ENCODE measurements at regions not wholly inside any gene's neighbourhood (a gene's known extent, or its start where the extent isn't known, plus 50 kb on each side); places are given as distances from the start of the nearest gene placed in this dataset.

- DNase-seq (ENCODE audit: low spot score in 2 of 2): no peak
- Histone ChIP-seq H3K4me3 (no peak overlapping the region), H3K9me3 (no peaks in the 10 kb centered on the region), H3K27me3 (no peaks in the 10 kb centered on the region), H3K4me1 (no peaks in the 10 kb centered on the region), H3K36me3 (no peaks in the 10 kb centered on the region), H3K27ac (no peak overlapping the region)
- TF ChIP-seq, protein P1, sequence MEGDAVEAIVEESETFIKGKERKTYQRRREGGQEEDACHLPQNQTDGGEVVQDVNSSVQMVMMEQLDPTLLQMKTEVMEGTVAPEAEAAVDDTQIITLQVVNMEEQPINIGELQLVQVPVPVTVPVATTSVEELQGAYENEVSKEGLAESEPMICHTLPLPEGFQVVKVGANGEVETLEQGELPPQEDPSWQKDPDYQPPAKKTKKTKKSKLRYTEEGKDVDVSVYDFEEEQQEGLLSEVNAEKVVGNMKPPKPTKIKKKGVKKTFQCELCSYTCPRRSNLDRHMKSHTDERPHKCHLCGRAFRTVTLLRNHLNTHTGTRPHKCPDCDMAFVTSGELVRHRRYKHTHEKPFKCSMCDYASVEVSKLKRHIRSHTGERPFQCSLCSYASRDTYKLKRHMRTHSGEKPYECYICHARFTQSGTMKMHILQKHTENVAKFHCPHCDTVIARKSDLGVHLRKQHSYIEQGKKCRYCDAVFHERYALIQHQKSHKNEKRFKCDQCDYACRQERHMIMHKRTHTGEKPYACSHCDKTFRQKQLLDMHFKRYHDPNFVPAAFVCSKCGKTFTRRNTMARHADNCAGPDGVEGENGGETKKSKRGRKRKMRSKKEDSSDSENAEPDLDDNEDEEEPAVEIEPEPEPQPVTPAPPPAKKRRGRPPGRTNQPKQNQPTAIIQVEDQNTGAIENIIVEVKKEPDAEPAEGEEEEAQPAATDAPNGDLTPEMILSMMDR (IDR thresholded peaks at IDR 0.05): no peak
- intact Hi-C loops (cut with DNase I): no loop called here
Observed at GRCh38 chr2:208830203-208830602, 423.6 kb downstream of the PTH2R start.

DNA sequence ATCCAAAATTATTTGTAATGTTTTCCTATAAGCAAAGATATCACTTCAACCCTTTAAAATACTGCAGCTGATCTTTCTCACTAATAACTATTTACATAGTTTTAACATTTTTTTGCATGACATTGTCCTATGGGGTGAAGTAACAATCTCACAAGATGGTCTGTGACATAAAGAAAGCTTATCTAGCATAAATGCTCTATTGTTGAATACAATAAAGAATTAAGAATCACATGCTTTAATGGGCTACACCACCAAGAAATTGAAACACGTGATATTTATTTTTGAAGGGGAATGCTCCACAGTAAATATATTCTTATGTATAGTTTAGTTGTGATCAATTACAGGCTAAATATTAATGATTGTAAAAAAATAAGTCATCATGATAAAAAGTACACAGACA is 441.1 kb downstream of the PTH2R start:
- Histone ChIP-seq H3K27ac (no peak overlapping the region), H3K9me3 (no peaks in the 10 kb centered on the region), H3K4me1 (no peaks in the 10 kb centered on the region), H3K36me3 (no peaks in the 10 kb centered on the region), H3K27me3 (no peaks in the 10 kb centered on the region), H3K4me3 (no peak overlapping the region)
- intact Hi-C loops (cut with DNase I): no loop called here
- no peak for DNase-seq (ENCODE audit: low spot score in 2 of 2)
- TF ChIP-seq, protein P1 (IDR thresholded peaks at IDR 0.05): no peak

- intact Hi-C loops (cut with DNase I): no loop called here
- H3K4me1 ChIP-seq: no peaks in the 10 kb centered on the region
- TF ChIP-seq, protein P1 (IDR thresholded peaks at IDR 0.05): no peak
- DNase-seq (ENCODE audit: low spot score in 2 of 2): no peak
- H3K36me3 ChIP-seq: no peaks in the 10 kb centered on the region
- H3K27ac ChIP-seq: no peak overlapping the region
- H3K27me3 ChIP-seq: no peaks in the 10 kb centered on the region
- H3K4me3 ChIP-seq: no peak overlapping the region
- H3K9me3 ChIP-seq: peaks cover 0 to 9% of the 10 kb centered on the region in 2 donors
Observed at GRCh38 chr2:208854717-208855116, 448.1 kb downstream of the PTH2R start.

GRCh38 chr2:208867374-208867773 is 460.8 kb downstream of the PTH2R start:
- Histone ChIP-seq H3K4me1 (no peaks in the 10 kb centered on the region), H3K36me3 (no peaks in the 10 kb centered on the region), H3K27me3 (no peaks in the 10 kb centered on the region), H3K27ac (no peak overlapping the region), H3K9me3 (no peaks in the 10 kb centered on the region), H3K4me3 (no peak overlapping the region)
- TF ChIP-seq, protein P1 (IDR thresholded peaks at IDR 0.05): no peak
- intact Hi-C loops (cut with DNase I): no loop called here
- no peak for DNase-seq (ENCODE audit: low spot score in 2 of 2)

- no peaks in the 10 kb centered on the region for H3K27me3 ChIP-seq
- no peak overlapping the region for H3K4me3 ChIP-seq
- TF ChIP-seq, protein P1 (IDR thresholded peaks at IDR 0.05): no peak
- no peaks in the 10 kb centered on the region for H3K9me3 ChIP-seq
- no peak overlapping the region for H3K27ac ChIP-seq
- intact Hi-C loops (cut with DNase I): no loop called here
- H3K4me1 ChIP-seq: no peaks in the 10 kb centered on the region
- DNase-seq (ENCODE audit: low spot score in 2 of 2): no peak
- H3K36me3 ChIP-seq: no peaks in the 10 kb centered on the region
Observed at GRCh38 chr2:208872591-208872990, 466.0 kb downstream of the PTH2R start.

DNA sequence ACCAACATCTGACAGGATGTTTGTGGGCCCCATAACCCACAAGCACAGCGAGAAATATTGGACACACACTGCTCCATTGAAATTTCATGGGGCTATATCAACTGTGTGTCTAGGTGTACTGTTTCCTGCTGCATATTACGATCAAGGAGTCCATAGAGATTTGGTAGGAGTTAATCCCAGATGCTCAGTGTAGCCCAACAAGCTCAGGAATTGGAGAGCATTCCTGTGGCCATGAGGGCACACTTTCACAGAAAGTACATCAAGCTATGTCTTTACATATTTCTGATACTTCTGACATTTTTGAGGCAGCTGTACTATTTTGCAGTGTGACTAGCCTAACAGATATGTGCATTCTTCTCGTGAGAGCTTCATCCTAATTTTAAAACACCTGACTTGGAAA is 473.1 kb downstream of the PTH2R start:
- Histone ChIP-seq H3K9me3 (no peaks in the 10 kb centered on the region), H3K27me3 (no peaks in the 10 kb centered on the region), H3K4me1 (no peaks in the 10 kb centered on the region), H3K4me3 (no peak overlapping the region), H3K27ac (no peak overlapping the region), H3K36me3 (no peaks in the 10 kb centered on the region)
- intact Hi-C loops (cut with DNase I): no loop called here
- no peak for DNase-seq (ENCODE audit: low spot score in 2 of 2)
- TF ChIP-seq, protein P1 (IDR thresholded peaks at IDR 0.05): no peak
